ENCODE measurements at regions not wholly inside any gene's neighbourhood (a gene's known extent, or its start where the extent isn't known, plus 50 kb on each side); places are given as distances from the start of the nearest gene placed in this dataset.

DNA sequence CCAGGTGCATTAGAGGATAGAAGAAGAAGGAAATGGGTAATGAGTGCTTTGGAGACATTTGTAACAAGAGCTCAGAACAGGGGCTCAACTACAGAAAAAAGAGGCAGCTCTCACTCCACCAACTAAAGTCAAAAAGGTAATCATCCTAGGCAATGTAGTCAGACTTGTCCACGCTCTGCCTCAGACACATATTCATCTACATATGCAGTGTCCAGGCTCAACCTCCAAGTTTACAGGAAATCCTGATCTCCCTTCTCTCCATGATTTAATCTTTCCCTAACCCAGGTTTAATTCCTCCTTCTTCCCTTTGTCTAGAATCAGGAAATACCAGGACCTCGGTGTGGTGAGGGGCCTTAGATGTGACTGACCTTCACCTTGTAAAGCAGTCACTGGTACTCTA is 65.7 kb upstream of the SELENOP start:
- no peak for TF ChIP-seq CTCF (IDR thresholded peaks at IDR 0.05)
- no peak for TF ChIP-seq POLR2A (IDR thresholded peaks at IDR 0.05)
- no peak for TF ChIP-seq EP300 (IDR thresholded peaks at IDR 0.05)
